IPS DF 4.7 (cell line): ENCODE measurements at regions not wholly inside any gene's neighbourhood (a gene's known extent, or its start where the extent isn't known, plus 50 kb on each side); places are given as distances from the start of the nearest gene placed in this dataset.
A peak's percentile ranks its signal among the peaks of the same experiment; 100 is the strongest.
"Not testable (repeated sequence)": the region's sequence is repeated elsewhere in the genome, so short reads cannot be mapped to it uniquely, and the experiment has no call there.

ENCODE experiments used
- DNase-seq: peaks from one replicate; pipeline ENCODE4 v3.0.0-alpha.2; 2013; ENCODE audit warnings: low spot score; ENCODE audit errors: extremely low read depth

GRCh38 chr7:115289971-115290370, 368.1 kb downstream of the MDFIC start:
- DNase-seq = no peak

- no peak for DNase-seq
These were observed 354.9 kb downstream of the MDFIC start for GRCh38 chr7:115276791-115277190.

- not testable (repeated sequence) for DNase-seq
These were observed 352.0 kb downstream of the MDFIC start for GRCh38 chr7:115273855-115274254.

- no peak for DNase-seq
These were observed 351.4 kb downstream of the MDFIC start for GRCh38 chr7:115273139-115273772.

GRCh38 chr7:115271332-115272235, 349.7 kb downstream of the MDFIC start:
- no peak for DNase-seq

GRCh38 chr7:115269486-115269885, 347.6 kb downstream of the MDFIC start:
- no peak for DNase-seq

GRCh38 chr7:115267503-115267902, 345.6 kb downstream of the MDFIC start:
- no peak for DNase-seq

GRCh38 chr7:115260381-115260780, 338.5 kb downstream of the MDFIC start:
- no peak for DNase-seq

- no peak for DNase-seq
These were observed 330.6 kb downstream of the MDFIC start for GRCh38 chr7:115252461-115252860.

GRCh38 chr7:115249080-115249479, 327.2 kb downstream of the MDFIC start:
- DNase-seq = no peak

GRCh38 chr7:115241151-115241550, 319.3 kb downstream of the MDFIC start:
- no peak for DNase-seq

GRCh38 chr7:115240242-115240641, 318.3 kb downstream of the MDFIC start:
- DNase-seq = no peak

GRCh38 chr7:115235075-115235474, 313.2 kb downstream of the MDFIC start:
- DNase-seq = no peak

- DNase-seq = no peak
These were observed 311.9 kb downstream of the MDFIC start for GRCh38 chr7:115233809-115234208.

- DNase-seq = no peak
These were observed 310.1 kb downstream of the MDFIC start for GRCh38 chr7:115232041-115232440.

- no peak for DNase-seq
These were observed 309.1 kb downstream of the MDFIC start for GRCh38 chr7:115230882-115231571.

- DNase-seq = no peak
These were observed 307.7 kb downstream of the MDFIC start for GRCh38 chr7:115229401-115230105.

- no peak for DNase-seq
These were observed 305.8 kb downstream of the MDFIC start for GRCh38 chr7:115227473-115228235.

- peak; percentile 87 for DNase-seq
These were observed 304.5 kb downstream of the MDFIC start for GRCh38 chr7:115226410-115226809.

- DNase-seq = no peak
These were observed 303.0 kb downstream of the MDFIC start for GRCh38 chr7:115224922-115225321.

GRCh38 chr7:115223959-115224358, 302.1 kb downstream of the MDFIC start:
- DNase-seq = no peak
